GM12873 (cell line): ENCODE measurements at regions not wholly inside any gene's neighbourhood (a gene's known extent, or its start where the extent isn't known, plus 50 kb on each side); places are given as distances from the start of the nearest gene placed in this dataset.

Experiments
- CTCF ChIP-seq: IDR thresholded peaks from 2 replicates; pipeline ENCODE4 v1.5.1; 2012; ENCODE audit warnings: low read depth, mild to moderate bottlenecking, moderate library complexity, low read length, control low read depth; ENCODE audit not compliant: insufficient read depth; ENCODE audit errors: missing control alignments

GRCh38 chr7:115758025-115758424 is 272.5 kb downstream of the TFEC start:
- TF ChIP-seq CTCF: no peak

- TF ChIP-seq CTCF: no peak
Observed at GRCh38 chr7:115754226-115754625, 276.3 kb downstream of the TFEC start.

- no peak for TF ChIP-seq CTCF
Observed at GRCh38 chr7:115749924-115750323, 280.6 kb downstream of the TFEC start.

- no peak for TF ChIP-seq CTCF
Observed at GRCh38 chr7:115748123-115748738, 282.3 kb downstream of the TFEC start.

GRCh38 chr7:115747174-115747573 is 283.4 kb downstream of the TFEC start:
- TF ChIP-seq CTCF: no peak

- no peak for TF ChIP-seq CTCF
Observed at GRCh38 chr7:115740043-115740442, 290.5 kb downstream of the TFEC start.

GRCh38 chr7:115734641-115735040 is 295.9 kb downstream of the TFEC start:
- TF ChIP-seq CTCF: no peak
